HCT116 (cell line): ENCODE measurements at regions not wholly inside any gene's neighbourhood (a gene's known extent, or its start where the extent isn't known, plus 50 kb on each side); places are given as distances from the start of the nearest gene placed in this dataset.

Source experiments
- CTCF ChIP-seq, 3 experiments: fragments of 200-600 bp in 1 of 3; sonication (generic) in 1 of 3; IDR thresholded peaks in 2 of 3; conservative IDR thresholded peaks in 1 of 3; 2 replicates each; pipeline ENCODE4 v1.5.1; 2012 to 2017; ENCODE audit warnings: low read depth in 2 of 3, low read length in 2 of 3, antibody characterized with exemption in 1 of 3, borderline replicate concordance in 1 of 3, control low read depth in 1 of 3, mild to moderate bottlenecking in 1 of 3, mixed read lengths in 1 of 3, mixed run types in 1 of 3, moderate library complexity in 1 of 3; ENCODE audit not compliant: insufficient read depth in 1 of 3
- EZH2 ChIP-seq: fragments of 200-600 bp; sonication (generic); IDR thresholded peaks from 2 replicates; pipeline ENCODE4 v1.6.1; 2017; ENCODE audit warnings: antibody characterized with exemption, mixed run types
- EZH2phosphoT487 ChIP-seq: fragments of 200-600 bp; IDR thresholded peaks from 2 replicates; pipeline ENCODE4 v1.6.1; 2018; ENCODE audit warnings: antibody characterized with exemption, borderline replicate concordance
- POLR2A ChIP-seq: IDR thresholded peaks from 2 replicates; pipeline ENCODE4 v1.7.0; 2011; ENCODE audit warnings: borderline replicate concordance; ENCODE audit not compliant: insufficient read depth, insufficient read length; ENCODE audit errors: extremely low read depth
- REST ChIP-seq: IDR thresholded peaks from 2 replicates; pipeline ENCODE4 v1.6.1; 2012; ENCODE audit warnings: low read depth
- SIN3A ChIP-seq: IDR thresholded peaks from 2 replicates; pipeline ENCODE4 v1.6.1; 2012; ENCODE audit warnings: low read depth
- TCF7L2 ChIP-seq: IDR thresholded peaks from 2 replicates; pipeline ENCODE4 v1.7.0; 2011; ENCODE audit warnings: borderline replicate concordance, inconsistent platforms; ENCODE audit not compliant: insufficient read depth, insufficient read length; ENCODE audit errors: extremely low read depth

- TF ChIP-seq EZH2 (no peak), EZH2phosphoT487 (no peak), CTCF (IDR thresholded peaks at IDR 0.05 in 2 of 3, conservative IDR thresholded peaks at IDR 0.05 in 1 of 3; ENCODE audit: borderline replicate concordance in 1 of 3, insufficient read depth in 1 of 3, low read depth in 2 of 3, low read length in 2 of 3) (no peak), TCF7L2 (no peak), SIN3A (no peak), REST (no peak), POLR2A (no peak)
Observed at GRCh38 chrX:96405842-96406241, 278.8 kb upstream of the DIAPH2 start.
